CD4-positive, alpha-beta T cell treated with Interleukin-6 at 100 ng/mL for 8 hours (primary cell): ENCODE measurements at regions not wholly inside any gene's neighbourhood (a gene's known extent, or its start where the extent isn't known, plus 50 kb on each side); places are given as distances from the start of the nearest gene placed in this dataset.

ENCODE experiments used
- DNase-seq: peaks from one replicate; pipeline ENCODE4 v3.0.0-alpha.2; 2020; ENCODE audit warnings: mixed read lengths, low spot score

- DNase-seq = no peak
These were observed 110.7 kb upstream of the UQCRFS1 start for GRCh38 chr19:29323440-29324290.

- no peak for DNase-seq
These were observed 111.3 kb upstream of the UQCRFS1 start for GRCh38 chr19:29324291-29324680.

- DNase-seq = no peak
These were observed 111.8 kb upstream of the UQCRFS1 start for GRCh38 chr19:29324717-29325116.

DNA sequence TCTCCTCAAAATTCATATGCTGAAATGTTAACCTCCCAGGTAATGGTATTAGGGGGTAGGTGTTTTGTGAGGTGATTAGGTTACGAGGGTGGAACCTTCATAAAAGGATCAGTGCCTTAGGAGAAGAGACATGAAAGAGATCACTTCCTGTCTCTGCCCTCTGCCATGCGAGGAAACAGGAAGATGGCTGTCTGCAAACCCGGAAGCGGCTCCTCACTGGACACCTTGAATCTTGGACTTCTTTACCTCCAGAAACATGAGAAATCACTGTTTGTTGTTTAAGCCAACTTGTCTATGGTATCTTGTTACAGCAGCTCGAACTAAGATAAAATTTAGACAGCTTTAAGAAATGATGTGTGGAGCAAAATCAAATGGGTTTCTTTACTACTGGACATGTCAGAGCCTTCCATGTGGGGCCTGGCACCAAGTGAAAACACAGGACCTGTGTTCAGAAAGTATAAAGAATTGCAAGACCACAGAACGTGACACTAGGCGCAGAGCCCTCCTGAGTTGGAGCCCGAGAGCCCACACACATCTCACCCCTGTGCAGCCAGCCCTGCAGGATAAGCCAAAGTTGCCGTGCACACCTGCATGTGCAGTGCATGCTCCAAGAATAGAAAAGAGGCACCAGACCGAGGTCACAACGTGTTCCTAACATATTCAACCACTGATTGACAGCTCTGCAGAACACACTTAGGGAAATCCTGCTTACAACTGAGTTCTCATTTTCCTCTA is 112.5 kb upstream of the UQCRFS1 start:
- DNase-seq = no peak

DNA sequence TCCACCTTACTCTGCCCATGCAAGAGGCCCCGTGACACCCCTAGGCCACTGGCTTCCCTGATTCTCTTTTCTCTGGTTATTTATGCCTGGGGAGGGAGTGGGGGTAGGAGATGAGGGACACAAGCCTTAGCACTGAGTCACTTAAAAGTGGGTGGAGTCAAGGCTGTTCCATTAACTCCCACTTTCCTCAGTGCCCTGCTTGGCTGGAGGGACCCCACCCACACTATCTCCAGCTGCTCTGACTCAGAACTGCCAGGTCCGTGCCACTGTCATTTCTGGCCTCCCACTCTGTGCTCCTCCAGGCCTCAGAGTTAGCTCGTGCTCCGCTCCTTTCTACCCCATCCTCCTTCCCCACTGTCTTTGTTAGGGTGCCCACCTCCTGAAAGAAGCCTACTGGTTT is 113.4 kb upstream of the UQCRFS1 start:
- no peak for DNase-seq

DNA sequence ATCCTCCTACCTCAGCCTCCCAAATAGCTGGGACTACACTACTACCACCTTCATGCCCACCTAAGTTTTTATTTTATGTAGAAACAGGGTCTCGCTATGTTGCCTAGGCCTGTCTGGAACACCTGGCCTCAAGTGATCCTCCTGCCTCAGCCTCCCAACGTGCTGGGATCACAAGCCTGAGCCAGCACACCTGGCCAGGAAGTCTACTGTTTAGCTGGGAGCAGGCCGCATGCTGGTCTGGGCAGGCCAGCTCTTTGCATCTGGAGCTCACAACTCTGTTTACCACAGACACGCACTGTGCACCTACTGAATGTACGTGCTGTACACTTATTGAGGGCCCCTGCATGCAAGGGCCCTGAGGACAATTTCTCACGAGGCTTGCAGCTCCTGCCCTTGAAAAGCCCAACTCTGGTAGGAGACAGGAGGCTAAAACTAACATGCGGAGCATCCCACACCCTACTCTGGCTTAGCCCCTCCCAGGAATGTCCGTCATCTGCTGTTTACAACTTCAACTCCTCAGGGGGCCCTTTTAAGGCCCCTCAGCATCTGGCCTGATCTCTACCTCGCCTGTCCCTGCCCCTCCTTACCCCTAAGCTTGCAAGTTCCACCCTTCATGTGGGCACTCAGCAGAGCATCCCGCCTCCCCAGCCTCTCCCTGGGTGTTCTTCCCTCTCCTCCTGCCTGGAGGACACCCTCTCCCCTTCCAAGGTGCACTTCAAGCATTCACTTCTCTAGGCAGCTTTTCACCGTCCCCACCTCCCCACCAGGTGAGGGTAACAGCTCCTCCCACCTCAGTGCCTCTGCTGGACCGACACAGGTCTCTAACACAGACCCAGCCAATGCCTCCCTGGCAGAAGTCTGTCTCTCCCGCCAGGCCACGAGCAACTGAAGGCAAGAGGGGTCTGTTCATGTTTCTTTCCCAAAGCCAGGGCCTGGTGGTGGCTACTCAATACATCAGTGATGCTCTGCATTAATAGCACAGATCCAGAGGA is 114.2 kb upstream of the UQCRFS1 start:
- no peak for DNase-seq

GRCh38 chr19:29328586-29328985 is 115.6 kb upstream of the UQCRFS1 start:
- no peak for DNase-seq

DNA sequence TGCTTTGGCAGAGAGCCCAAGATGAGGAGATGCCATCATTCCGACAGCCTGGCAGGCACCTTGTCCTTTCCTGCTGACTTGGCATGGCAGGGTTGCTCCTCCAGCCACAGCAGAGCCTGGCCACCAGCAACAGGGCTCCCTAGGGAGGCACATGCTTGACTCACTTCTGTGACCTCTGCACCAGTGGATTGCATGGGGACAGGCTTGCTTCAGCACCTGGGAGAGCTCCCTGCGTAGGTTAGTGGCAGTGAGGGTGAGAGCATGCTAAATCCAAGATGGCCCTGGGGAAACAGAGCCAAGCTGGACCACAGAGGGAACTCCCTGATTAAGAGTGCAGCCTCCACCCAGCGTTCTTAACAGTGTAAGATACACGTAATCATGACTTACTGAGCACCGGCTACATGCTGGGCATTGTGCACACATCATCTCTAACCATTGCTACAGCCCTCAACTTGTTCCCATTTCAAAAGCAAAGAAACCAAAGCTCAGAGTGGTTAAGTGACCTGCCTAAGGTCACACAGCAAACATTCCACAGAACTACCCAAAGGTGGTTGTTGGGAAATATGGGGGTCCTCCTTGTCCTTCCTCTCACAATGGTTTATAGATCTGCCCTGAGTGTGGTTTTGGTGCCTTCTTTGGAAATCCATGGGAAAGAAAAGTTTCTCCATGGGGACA is 116.6 kb upstream of the UQCRFS1 start:
- DNase-seq = no peak

DNA sequence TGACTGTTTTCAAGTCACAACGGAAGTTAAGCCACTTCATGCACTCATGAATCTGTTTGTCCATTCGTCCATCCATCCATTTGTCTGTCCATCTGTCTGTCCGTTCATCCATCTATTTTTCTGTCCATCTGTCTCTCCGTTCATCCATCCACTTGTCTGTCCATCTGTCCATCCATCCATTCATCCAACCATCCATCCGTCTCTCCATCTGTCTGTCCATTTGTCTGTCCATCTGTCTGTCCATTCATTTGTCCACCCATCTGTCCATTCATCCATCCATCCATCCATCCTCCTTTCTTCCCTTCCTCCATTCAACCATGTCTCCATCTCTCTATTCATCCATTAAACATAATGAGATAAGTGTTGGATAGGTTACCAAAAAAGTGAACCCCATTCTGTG is 123.5 kb upstream of the UQCRFS1 start:
- no peak for DNase-seq

GRCh38 chr19:29337029-29337428 is 124.1 kb upstream of the UQCRFS1 start:
- no peak for DNase-seq

- DNase-seq = no peak
These were observed 125.5 kb upstream of the UQCRFS1 start for GRCh38 chr19:29338480-29338879.

DNA sequence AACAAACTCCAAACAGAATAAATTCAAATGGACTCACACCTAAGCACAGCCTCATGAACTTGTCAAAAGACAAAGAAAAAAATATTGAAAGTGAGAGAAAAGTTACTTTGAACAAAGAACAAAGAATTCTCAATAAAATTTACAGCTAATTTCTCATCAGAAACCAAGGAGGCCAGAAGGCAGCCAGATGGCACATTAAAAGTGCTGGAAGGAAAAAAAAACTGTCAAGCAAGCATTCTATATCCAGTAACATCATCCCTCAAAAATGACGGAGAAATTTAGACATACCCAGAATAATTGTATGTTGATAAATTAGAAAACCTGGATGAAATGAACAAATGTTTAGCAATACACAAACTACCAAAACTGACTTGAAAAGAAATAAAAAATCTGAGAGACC is 129.8 kb upstream of the UQCRFS1 start:
- DNase-seq = no peak

GRCh38 chr19:29364224-29364726 is 151.3 kb upstream of the UQCRFS1 start:
- no peak for DNase-seq

DNA sequence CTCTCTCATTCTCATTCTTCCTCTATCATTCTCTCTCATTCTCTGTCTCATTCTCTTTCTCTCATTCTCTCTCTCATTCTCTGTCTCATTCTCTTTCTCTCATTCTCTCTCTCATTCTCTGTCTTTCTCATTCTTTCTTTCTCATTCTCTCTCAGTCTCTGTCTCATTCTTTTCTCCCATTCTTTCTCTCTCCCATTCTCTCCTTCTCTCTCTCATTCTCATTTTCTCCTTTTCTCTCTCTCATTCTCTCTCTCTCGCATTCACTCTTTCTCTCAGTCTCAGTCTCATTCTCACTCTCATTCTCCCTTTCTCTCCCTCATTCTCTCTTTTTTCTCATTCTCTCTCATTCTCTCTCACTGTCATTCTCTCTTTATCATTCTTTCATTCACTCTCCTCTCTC is 152.0 kb upstream of the UQCRFS1 start:
- DNase-seq = no peak

GRCh38 chr19:29365836-29366417 is 153.0 kb upstream of the UQCRFS1 start:
- no peak for DNase-seq

GRCh38 chr19:29366757-29367156 is 153.8 kb upstream of the UQCRFS1 start:
- no peak for DNase-seq

GRCh38 chr19:29367791-29368222 is 154.9 kb upstream of the UQCRFS1 start:
- no peak for DNase-seq

- DNase-seq = no peak
These were observed 155.5 kb upstream of the VSTM2B start for GRCh38 chr19:29370276-29370675.

DNA sequence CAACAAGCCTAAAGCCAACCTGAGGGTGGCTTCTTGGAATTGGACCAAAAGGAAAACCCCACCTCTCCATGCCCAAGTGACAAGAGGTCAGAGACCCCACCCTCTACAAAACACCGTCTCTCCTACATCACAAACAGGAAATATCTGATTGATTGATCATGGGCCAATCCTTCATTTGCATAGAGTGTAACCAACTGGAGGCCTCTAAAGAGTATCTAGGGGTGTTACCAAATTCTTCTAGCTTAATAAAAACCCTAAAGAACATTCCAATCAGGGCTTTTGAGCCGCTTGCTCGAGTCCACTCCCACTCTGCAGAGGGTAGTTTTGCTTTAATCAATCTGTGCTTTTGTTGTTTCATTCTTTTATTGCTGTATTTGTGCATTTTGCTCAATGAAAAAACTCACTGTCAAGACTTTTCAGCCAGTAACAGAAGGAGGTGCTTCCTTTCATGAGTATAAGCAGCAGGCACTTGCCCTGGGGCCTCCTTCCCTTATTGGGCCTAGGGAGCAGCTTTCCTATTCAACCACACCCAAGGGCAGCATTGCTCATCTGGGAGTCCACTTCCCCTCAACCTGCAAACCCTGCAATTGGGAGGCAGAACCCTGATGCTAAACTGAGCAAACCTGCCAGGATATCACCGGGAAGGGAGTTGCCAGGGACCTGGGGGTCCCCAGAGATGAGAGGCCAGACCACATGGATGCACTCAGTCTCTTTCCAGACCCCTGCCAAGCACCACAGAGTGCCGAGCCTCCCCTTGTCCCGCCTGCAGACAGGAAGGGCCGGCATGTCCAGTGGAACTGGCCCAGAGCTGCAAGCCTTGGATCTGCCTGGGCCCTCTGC is 154.3 kb upstream of the VSTM2B start:
- DNase-seq = no peak

DNA sequence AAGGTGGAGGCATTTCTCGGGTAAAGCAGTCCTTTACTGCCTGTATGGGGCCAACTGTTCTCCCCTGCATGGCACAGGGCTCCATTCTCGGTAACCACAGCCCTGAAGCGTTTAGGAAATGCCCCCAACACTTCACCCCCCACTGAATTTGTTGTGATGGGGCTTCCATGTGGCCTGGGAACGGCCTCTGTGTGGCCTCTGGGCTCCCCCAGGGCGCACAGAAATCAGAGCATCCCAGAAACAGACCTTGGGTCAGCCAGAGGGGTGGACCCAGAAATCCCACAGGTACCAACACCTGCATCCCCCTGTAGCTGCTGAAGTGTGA is 153.7 kb upstream of the VSTM2B start:
- DNase-seq = no peak
